RPMI7951 (cell line): ENCODE measurements at regions not wholly inside any gene's neighbourhood (a gene's known extent, or its start where the extent isn't known, plus 50 kb on each side); places are given as distances from the start of the nearest gene placed in this dataset.
"Not testable (repeated sequence)": the region's sequence is repeated elsewhere in the genome, so short reads cannot be mapped to it uniquely, and the experiment has no call there.

Source experiments
- DNase-seq: peaks from one replicate; pipeline ENCODE4 v3.0.0-alpha.2; 2012; ENCODE audit warnings: low read depth

DNA sequence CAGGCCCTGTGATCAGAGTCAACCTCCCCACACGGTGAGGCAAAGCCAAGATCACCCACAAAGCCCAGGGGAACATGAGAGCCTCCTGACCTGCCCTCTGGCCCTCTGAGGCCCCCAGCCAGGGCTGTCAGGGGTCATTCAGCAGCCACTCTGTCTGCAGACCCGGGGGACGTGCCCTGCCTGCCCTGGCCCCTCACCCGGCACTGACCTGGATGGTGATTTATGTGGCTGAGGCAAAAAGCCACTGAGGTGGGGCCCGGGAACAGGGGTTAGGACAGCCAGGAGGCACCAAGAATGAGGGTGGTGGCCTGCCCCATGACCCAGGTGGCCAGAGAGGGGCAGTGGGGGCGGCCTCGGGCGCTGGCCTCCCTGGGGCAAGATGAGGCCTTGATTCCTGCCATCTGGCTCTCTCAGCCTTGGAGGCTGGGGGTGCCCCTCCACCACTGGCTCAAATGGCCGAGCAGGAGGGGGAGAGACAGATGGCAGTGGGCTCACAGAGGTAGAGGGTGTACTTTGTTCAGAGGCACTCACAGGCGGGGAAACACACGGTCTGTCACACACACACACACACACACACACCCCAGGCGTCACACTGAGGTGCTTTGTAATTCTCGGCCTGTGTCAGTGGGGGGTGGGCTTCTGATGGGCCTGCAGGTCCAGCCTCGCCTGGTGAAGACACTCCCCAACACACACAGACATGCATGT is 174.0 kb upstream of the GSE1 start:
- DNase-seq, result no peak

DNA sequence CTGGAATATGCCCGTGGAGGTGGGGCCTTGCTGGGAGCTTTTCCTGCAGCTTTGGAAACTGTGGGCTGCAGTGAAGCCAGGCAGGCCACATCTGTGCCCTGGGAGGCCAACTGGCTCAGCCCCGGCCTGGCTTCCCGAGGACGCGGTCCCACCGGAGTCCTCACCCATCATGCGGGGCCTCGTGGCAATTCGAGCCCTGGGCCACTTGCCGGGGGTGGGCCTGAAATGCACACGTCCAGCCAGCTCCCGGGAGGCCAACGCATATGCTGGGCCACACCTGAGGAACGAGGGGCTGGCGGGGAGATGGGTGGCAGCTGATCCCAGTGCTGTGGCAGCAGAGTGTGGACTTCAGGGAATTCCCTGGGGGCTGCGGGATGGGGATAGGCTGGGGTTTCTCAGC is 172.4 kb upstream of the GSE1 start:
- DNase-seq, result no peak

- no peak for DNase-seq
Observed at GRCh38 chr16:85441189-85441889, 171.8 kb upstream of the GSE1 start.

GRCh38 chr16:85441890-85442670 is 171.0 kb upstream of the GSE1 start:
- DNase-seq, result no peak

GRCh38 chr16:85443116-85443515 is 170.0 kb upstream of the GSE1 start:
- DNase-seq, result no peak

GRCh38 chr16:85443531-85443930 is 169.6 kb upstream of the GSE1 start:
- DNase-seq, result no peak

DNA sequence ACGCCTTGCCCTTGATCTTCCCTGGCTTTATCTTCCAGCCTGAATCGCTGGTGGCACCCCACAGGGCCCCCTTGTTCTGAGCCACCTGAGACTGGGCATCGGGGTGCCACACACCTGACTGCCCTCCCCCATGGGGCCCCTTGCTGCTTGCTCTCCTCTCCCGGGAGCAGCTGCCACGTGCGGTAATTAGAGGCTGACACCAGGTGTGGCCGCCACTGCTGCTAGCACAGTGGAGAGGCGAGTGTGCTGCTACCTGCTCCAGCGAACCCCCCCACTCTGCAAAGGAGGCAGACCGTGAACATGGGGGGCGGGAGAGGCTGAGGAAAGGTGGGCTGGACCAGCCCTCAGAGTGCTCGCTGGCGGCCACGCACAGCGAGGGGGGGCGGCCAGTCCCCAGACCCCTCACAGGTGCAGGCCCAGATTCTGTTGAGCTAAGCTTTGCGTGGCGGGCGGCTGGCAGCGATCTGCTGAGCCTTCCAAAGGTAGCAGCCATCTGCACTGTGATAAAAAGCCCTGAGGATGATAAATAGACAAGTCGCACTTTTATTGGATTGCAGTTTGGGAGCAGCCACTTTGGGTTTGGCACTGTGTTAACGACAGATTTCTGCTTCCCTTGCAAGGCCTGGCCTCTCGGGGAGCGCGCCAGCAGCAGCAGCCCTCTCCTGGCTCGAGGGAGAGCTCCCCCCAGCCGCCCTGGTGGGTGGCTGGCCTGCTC is 167.9 kb upstream of the GSE1 start:
- no peak for DNase-seq

- DNase-seq, result no peak
Observed at GRCh38 chr16:85445779-85446222, 167.3 kb upstream of the GSE1 start.

DNA sequence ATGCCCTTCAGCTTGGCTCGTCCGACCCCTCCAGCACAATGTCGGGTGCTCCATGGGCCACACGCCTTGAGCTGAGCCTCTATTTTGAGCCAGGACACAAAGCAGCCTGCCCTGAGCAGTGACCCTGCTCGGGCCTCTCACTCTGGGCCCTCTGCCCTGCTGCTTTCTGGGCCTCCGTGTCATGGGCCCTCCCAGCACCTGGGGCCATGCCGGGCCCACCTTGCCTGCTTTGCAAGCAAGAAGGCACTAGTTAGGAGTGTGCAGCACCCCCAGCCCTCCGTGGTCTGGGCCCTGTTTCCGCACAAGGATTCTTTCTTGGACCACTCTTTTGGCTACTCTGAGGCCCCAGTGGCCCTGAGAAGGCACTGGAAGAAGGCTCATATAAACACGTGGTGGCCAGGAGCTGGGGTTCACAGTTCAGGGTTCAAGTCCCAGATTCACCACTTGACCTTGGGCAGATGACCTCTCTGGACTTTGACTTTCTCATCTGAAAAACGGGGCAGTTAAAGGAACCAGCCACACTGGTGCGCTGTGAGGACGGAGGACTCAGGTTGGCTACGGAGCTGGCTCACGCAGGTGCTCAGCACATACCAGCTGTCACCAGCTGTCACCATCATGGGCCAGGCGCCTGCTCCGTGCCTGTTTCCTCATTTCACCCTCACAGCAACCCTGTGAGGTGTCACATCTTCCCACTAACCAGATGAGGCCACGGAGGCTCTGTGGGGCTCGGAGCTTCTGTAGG is 166.0 kb upstream of the GSE1 start:
- DNase-seq, result no peak

DNA sequence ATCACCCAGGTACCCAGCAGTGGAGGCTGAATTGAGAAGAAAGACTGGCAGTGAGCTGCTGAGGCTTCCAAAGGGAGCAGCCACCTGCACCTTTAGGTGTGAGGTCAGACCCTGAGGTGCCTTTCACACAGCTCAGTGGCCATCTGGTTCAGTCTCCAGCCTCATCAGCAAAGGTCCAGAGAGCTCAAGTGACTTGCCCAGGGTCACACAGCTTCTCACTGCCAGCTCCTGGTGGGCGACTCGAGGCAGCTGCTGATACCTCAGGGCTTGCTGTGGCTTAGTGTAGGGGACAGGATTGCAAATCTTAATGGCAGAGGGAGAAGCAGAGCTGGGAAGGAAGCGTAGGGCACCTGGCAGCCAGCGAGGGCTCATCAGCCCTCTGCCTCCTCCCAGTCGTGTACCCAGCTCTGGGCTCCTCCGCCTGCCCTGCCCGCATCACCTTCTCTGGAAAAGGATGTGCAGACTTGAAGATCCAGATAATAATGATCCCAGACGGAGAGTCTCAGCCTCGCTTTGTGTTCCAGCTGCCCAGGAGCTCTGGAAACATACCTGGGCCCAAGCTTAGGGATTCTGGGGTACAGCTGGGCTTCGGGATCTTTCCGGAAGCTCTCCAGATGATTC is 165.3 kb upstream of the GSE1 start:
- DNase-seq, result no peak

DNA sequence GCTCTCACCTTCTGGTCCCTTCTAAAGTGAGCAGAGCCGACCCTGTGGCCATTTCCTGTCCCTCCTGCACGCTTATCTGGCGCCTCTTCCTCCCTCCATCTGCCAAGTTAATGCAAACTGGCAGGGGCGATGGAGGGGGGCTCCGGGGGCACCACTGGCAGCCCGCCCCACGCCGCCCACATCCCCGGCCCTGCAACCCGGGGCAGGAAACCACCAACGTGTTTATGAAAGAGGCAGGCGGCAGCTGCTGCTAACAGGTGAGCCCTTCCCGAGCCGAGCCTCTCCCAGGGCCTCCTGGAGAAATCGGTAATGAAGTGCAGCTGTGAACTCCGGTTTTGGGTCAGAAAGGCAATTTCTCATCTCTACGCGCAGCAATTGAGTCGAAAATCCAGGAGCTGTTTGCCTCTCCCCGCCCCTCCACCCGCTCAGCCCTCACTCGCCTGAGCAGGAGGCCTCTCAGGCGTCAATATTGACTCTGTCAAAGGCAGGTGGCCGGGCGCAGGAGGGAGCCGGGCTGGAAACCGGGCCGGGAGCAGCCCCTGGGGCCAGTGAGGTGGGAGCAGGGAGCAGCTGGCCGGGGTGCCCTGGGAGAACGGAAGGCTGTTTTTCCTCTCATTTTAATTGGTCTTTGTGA is 164.4 kb upstream of the GSE1 start:
- no peak for DNase-seq

DNA sequence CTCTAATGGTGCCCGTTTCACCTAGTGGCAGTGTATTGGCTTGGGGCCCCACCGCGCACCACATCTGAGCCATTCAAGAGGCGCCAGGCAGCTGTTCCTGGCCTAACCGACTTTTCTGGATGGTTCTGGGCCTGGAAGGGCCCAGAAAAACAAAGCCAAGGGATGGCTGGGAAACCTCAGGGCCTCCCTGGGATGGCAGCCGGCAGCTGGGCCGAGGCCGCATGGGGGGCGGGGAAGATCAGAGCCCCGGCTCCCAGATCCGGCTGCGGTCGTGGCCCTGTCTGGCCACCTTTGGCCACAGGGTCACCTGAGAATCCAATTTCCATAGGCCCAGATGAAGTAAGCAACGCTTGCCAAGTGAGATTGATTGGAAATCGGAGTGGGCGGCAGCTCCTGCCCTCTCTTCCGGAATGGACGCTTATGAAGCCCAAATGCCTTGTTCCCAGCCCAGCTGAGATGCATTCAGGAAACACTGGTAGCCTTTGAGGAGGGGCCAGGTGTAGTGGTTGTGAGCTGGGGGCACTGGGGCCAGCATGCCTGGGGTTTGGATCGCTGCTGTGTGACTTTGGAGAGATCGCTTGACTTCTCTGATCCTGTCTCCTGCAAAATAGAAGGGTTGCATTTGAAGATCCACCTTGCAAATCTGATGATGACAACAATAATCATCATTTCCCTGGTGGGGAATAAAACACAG is 163.8 kb upstream of the GSE1 start:
- no peak for DNase-seq

GRCh38 chr16:85449885-85450245 is 163.3 kb upstream of the GSE1 start:
- no peak for DNase-seq

GRCh38 chr16:85451142-85451541 is 162.0 kb upstream of the GSE1 start:
- not testable (repeated sequence) for DNase-seq

- DNase-seq, result no peak
Observed at GRCh38 chr16:85451641-85452363, 161.3 kb upstream of the GSE1 start.

GRCh38 chr16:85452364-85453193 is 160.5 kb upstream of the GSE1 start:
- no peak for DNase-seq

DNA sequence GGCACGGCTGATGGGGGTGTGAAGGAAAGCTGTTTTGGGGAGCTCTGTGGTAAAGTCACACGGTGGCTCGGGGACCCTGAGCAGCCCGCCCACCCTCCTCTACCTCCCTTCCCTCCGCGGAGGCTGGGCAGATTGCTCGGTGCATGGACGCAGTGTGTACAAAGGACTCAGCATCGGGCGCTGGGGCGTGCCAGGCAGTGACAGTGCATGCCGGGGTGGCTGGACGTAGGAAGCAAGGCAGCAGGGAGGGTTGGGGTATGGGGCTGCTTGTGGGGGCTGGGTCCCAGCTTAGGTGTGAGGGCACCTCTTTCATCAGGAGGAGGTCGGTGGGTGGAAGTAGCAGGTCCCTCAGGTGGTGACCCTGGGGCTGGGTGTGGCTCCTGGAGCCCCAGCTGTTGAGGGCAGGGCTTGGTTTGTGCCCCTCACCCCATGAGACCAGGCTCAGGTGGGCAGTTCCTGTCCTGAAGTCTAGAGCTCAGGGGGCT is 159.9 kb upstream of the GSE1 start:
- no peak for DNase-seq

DNA sequence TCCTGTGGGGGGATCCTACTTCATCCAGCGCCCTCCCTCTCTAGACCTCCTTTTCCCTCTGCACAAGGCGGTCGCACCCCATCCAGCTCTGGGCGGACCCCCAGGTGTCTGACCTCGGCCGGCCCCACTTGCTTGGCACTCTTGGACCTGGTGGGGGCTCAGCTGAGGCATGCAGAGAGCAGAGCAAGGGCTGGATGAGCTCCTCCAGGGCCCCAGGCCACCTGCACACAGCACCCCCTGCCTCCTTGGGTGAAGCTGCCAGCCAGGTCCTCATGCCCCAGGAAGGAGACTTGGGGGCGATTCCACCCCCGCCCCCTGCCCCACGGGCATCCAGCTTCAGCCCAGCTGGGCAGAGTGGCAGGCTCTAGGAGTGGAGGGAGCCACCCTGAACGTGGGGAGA is 159.4 kb upstream of the GSE1 start:
- no peak for DNase-seq
